Prostate gland (tissue), 2 donors: ENCODE measurements at regions not wholly inside any gene's neighbourhood (a gene's known extent, or its start where the extent isn't known, plus 50 kb on each side); places are given as distances from the start of the nearest gene placed in this dataset.

ENCODE experiments used
- DNase-seq: peaks from one replicate; pipeline ENCODE4 v3.0.0-alpha.2; 2019; ENCODE audit warnings: low spot score
- H3K27ac ChIP-seq, 2 donors: fragments of 200-600 bp; sonication (generic); 2 replicates each; pipeline ENCODE4 v1.5.1; 2017 to 2019
- H3K27me3 ChIP-seq: fragments of 200-600 bp; sonication (generic); replicated peaks from 2 replicates; pipeline ENCODE4 v1.5.1; 2019; ENCODE audit not compliant: insufficient read depth
- H3K36me3 ChIP-seq, 2 donors: fragments of 200-600 bp; sonication (generic); 1 replicate in 1 of 2; 2 replicates in 1 of 2; pipeline versions ENCODE4 v1.5.1 to v1.8.1; 2017 to 2019
- H3K4me1 ChIP-seq: fragments of 200-600 bp; sonication (generic); replicated peaks from 2 replicates; pipeline ENCODE4 v1.5.1; 2019
- H3K4me3 ChIP-seq, 2 donors: fragments of 200-600 bp; sonication (generic); 2 replicates each; pipeline ENCODE4 v1.5.1; 2017 to 2019
- H3K9me3 ChIP-seq: fragments of 200-600 bp; sonication (generic); 2 replicates; pipeline ENCODE4 v1.5.1; 2017
- CTCF ChIP-seq, 4 experiments: fragments of 200-600 bp in 2 of 4; fragments of 450-650 bp in 2 of 4; sonication (generic) in 2 of 4; IDR thresholded peaks; 1 replicate in 3 of 4; 2 replicates in 1 of 4; pipeline ENCODE4 v1.5.1; 2016 to 2019; ENCODE audit warnings: antibody characterized with exemption in 4 of 4, mild to moderate bottlenecking in 2 of 4, moderate library complexity in 2 of 4
- POLR2A ChIP-seq: fragments of 450-650 bp; IDR thresholded peaks from one replicate; pipeline ENCODE4 v1.6.1; 2016; ENCODE audit warnings: antibody characterized with exemption, mild to moderate bottlenecking
- POLR2AphosphoS5 ChIP-seq: sonication (generic); formaldehyde crosslinking; IDR thresholded peaks from one replicate; pipeline ENCODE4 v1.6.1; 2017; ENCODE audit warnings: antibody characterized with exemption
- WGBS: methylation state at CpG from one replicate; pipeline ENCODE4 v1.1.5; 2018; 5-methylcytosine and 5-hydroxymethylcytosine counted together
- intact Hi-C: fragments of 100-400 bp; cut with DNase I; formaldehyde crosslinking; loops from one replicate; pipeline ENCODE4 v1.14.2; 2022

GRCh38 chr10:129219364-129219763, 247.7 kb upstream of the MGMT start:
- TF ChIP-seq POLR2AphosphoS5 (no peak), CTCF (IDR thresholded peaks at IDR 0.05) (no peak), POLR2A (no peak)
- Histone ChIP-seq H3K27ac (no peak overlapping the region), H3K4me1 (no peaks in the 10 kb centered on the region), H3K4me3 (no peak overlapping the region), H3K9me3 (no peaks in the 10 kb centered on the region), H3K27me3 (no peaks in the 10 kb centered on the region), H3K36me3 (no peaks in the 10 kb centered on the region)
- WGBS = 73% methylated on average over 5 of the region's 5 CpGs
- intact Hi-C loops = no loop called here
- no peak for DNase-seq

GRCh38 chr10:129222436-129222835, 244.6 kb upstream of the MGMT start:
- intact Hi-C loops = no loop called here
- WGBS = 67% methylated on average over 3 of the region's 3 CpGs

GRCh38 chr10:129223363-129223762, 243.7 kb upstream of the MGMT start:
- Histone ChIP-seq H3K9me3 (no peaks in the 10 kb centered on the region), H3K27ac (no peak overlapping the region), H3K4me3 (no peak overlapping the region), H3K27me3 (no peaks in the 10 kb centered on the region), H3K4me1 (no peaks in the 10 kb centered on the region), H3K36me3 (no peaks in the 10 kb centered on the region)
- no peak for DNase-seq
- 92% methylated on average over 6 of the region's 6 CpGs for WGBS
- intact Hi-C loops = no loop called here
- TF ChIP-seq POLR2AphosphoS5 (no peak), POLR2A (no peak), CTCF (IDR thresholded peaks at IDR 0.05) (no peak)

More at GRCh38 chr10:129222436-129222835, 244.6 kb upstream of the MGMT start:
- no peak overlapping the region for H3K27ac ChIP-seq
- H3K36me3 ChIP-seq = no peaks in the 10 kb centered on the region
- no peaks in the 10 kb centered on the region for H3K9me3 ChIP-seq
- no peak for DNase-seq
- H3K27me3 ChIP-seq = no peaks in the 10 kb centered on the region
- no peak overlapping the region for H3K4me3 ChIP-seq
- H3K4me1 ChIP-seq = no peaks in the 10 kb centered on the region
- no peak for TF ChIP-seq POLR2A
- TF ChIP-seq CTCF (IDR thresholded peaks at IDR 0.05) = no peak
- TF ChIP-seq POLR2AphosphoS5 = no peak

GRCh38 chr10:129224065-129224464, 243.0 kb upstream of the MGMT start:
- H3K4me1 ChIP-seq = no peaks in the 10 kb centered on the region
- no peaks in the 10 kb centered on the region for H3K36me3 ChIP-seq
- no peaks in the 10 kb centered on the region for H3K27me3 ChIP-seq
- intact Hi-C loops = no loop called here
- no peak overlapping the region for H3K27ac ChIP-seq
- WGBS = 87% methylated on average over 4 of the region's 4 CpGs
- H3K4me3 ChIP-seq = no peak overlapping the region
- TF ChIP-seq POLR2A = no peak
- TF ChIP-seq POLR2AphosphoS5 = no peak
- no peak for TF ChIP-seq CTCF (IDR thresholded peaks at IDR 0.05)
- no peaks in the 10 kb centered on the region for H3K9me3 ChIP-seq
- DNase-seq = no peak

- Histone ChIP-seq H3K36me3 (no peaks in the 10 kb centered on the region), H3K4me1 (no peaks in the 10 kb centered on the region), H3K9me3 (no peaks in the 10 kb centered on the region), H3K27ac (no peak overlapping the region), H3K27me3 (no peaks in the 10 kb centered on the region), H3K4me3 (no peak overlapping the region)
- WGBS = 96% methylated on average over 9 of the region's 9 CpGs
- TF ChIP-seq POLR2A = no peak
- no peak for TF ChIP-seq CTCF (IDR thresholded peaks at IDR 0.05)
- intact Hi-C loops = no loop called here
- DNase-seq = no peak
Observed at GRCh38 chr10:129231821-129232220, 235.2 kb upstream of the MGMT start.
